PC-3 (cell line): ENCODE measurements at regions not wholly inside any gene's neighbourhood (a gene's known extent, or its start where the extent isn't known, plus 50 kb on each side); places are given as distances from the start of the nearest gene placed in this dataset.

Experiments used
- ATAC-seq: fragments of 200-7000 bp; cut with Tn5 transposase; 2 replicates; pipeline ENCODE4 v1.9.1; 2020; ENCODE audit warnings: mild to moderate bottlenecking, moderate library complexity
- BruUV-seq: library from RNA; stranded (reverse); fragments of 400-500 nt; replicated peaks from 2 replicates; lab custom pipeline; 2021; lab: Mats Ljungman, UMichigan
- CTCF ChIA-PET: fragments of 300-600 bp; sonication (Branson Sonifier 250); formaldehyde crosslinking; loops from one replicate; lab custom pipeline; 2022; ENCODE audit warnings: antibody characterized with exemption; lab: Charles Lee
- POLR2A ChIA-PET: fragments of 300-600 bp; sonication (Branson Sonifier 250); formaldehyde crosslinking; loops from one replicate; lab custom pipeline; 2022; ENCODE audit warnings: antibody characterized with exemption; ENCODE audit not compliant: unreplicated experiment; lab: Charles Lee
- DNase-seq: peaks from one replicate; pipeline ENCODE4 v3.0.0-alpha.2; 2015
- H2AFZ ChIP-seq: fragments of 300-600 bp; sonication (generic); 2 replicates; pipeline ENCODE4 v1.6.0; 2016; ENCODE audit warnings: antibody characterized with exemption, low read length
- H3F3A ChIP-seq: fragments of 300-600 bp; sonication (generic); one replicate; pipeline ENCODE4 v1.6.0; 2017; ENCODE audit warnings: antibody characterized with exemption, low read length, control low read depth, mild to moderate bottlenecking; ENCODE audit not compliant: unreplicated experiment
- H3K27ac ChIP-seq: fragments of 300-600 bp; sonication (generic); 2 replicates; pipeline ENCODE4 v1.5.1; 2016; ENCODE audit warnings: mild to moderate bottlenecking, low read length
- H3K27me3 ChIP-seq: fragments of 300-600 bp; sonication (generic); 2 replicates; pipeline ENCODE4 v1.6.1; 2016; ENCODE audit warnings: low read length, mixed read lengths
- H3K36me3 ChIP-seq: fragments of 300-600 bp; sonication (generic); 2 replicates; pipeline ENCODE4 v1.6.1; 2016; ENCODE audit warnings: low read depth, mixed run types, low read length, mixed read lengths
- H3K4me1 ChIP-seq: fragments of 300-600 bp; sonication (generic); 2 replicates; pipeline ENCODE4 v1.5.1; 2016; ENCODE audit warnings: low read length; ENCODE audit not compliant: insufficient read depth
- H3K4me2 ChIP-seq: fragments of 300-600 bp; sonication (generic); 2 replicates; pipeline ENCODE4 v1.6.0; 2016; ENCODE audit warnings: low read length
- H3K4me3 ChIP-seq: fragments of 300-600 bp; sonication (generic); 2 replicates; pipeline ENCODE4 v1.5.1; 2016; ENCODE audit warnings: mild to moderate bottlenecking, low read length, mixed read lengths
- H3K79me2 ChIP-seq: fragments of 300-600 bp; sonication (generic); 2 replicates; pipeline ENCODE4 v1.6.1; 2017; ENCODE audit warnings: low read length, mixed read lengths
- H3K9ac ChIP-seq: fragments of 300-600 bp; sonication (generic); 2 replicates; pipeline ENCODE4 v1.6.0; 2016; ENCODE audit warnings: mild to moderate bottlenecking, low read length
- H3K9me2 ChIP-seq: fragments of 300-600 bp; sonication (generic); replicated peaks from 2 replicates; pipeline ENCODE4 v1.6.1; 2016; ENCODE audit warnings: mixed run types, low read length, mixed read lengths
- H3K9me3 ChIP-seq: fragments of 300-600 bp; sonication (generic); 2 replicates; pipeline ENCODE4 v1.6.1; 2016; ENCODE audit warnings: low read length, mixed read lengths
- H4K20me1 ChIP-seq: fragments of 300-600 bp; sonication (generic); 2 replicates; pipeline ENCODE4 v1.6.1; 2016; ENCODE audit warnings: low read length, mixed read lengths
- CTCF ChIP-seq: fragments of 300-600 bp; sonication (generic); conservative IDR thresholded peaks from 2 replicates; pipeline ENCODE4 v1.5.1; 2017; ENCODE audit warnings: antibody characterized with exemption, low read depth, mild to moderate bottlenecking, low read length
- EZH2 ChIP-seq: fragments of 300-600 bp; sonication (generic); IDR thresholded peaks from one replicate; pipeline ENCODE4 v1.6.1; 2017; ENCODE audit warnings: antibody characterized with exemption, mild to moderate bottlenecking, low read length; ENCODE audit not compliant: unreplicated experiment
- EZH2phosphoT487 ChIP-seq: fragments of 300-600 bp; sonication (generic); IDR thresholded peaks from 2 replicates; pipeline ENCODE4 v1.6.1; 2018; ENCODE audit warnings: mild to moderate bottlenecking, antibody characterized with exemption, low read length, borderline replicate concordance
- intact Hi-C: fragments of 100-400 bp; cut with micrococcal nuclease; formaldehyde crosslinking; loops from 2 replicates; pipeline ENCODE4 v1.9.0; 2023

- TF ChIP-seq EZH2phosphoT487 (no peak), EZH2 (no peak), CTCF (no peak)
- POLR2A ChIA-PET: no interaction called here
- no peak overlapping the region for H3K27ac ChIP-seq
- no peak for ATAC-seq
- no peaks in the 10 kb centered on the region for H3K79me2 ChIP-seq
- H3K4me1 ChIP-seq: no peaks in the 10 kb centered on the region
- H2AFZ ChIP-seq: no peak overlapping the region
- H3K9me2 ChIP-seq: no peaks in the 10 kb centered on the region
- H3K27me3 ChIP-seq: no peaks in the 10 kb centered on the region
- H3K9me3 ChIP-seq: no peaks in the 10 kb centered on the region
- CTCF ChIA-PET: no interaction called here
- H4K20me1 ChIP-seq: no peaks in the 10 kb centered on the region
- no peak overlapping the region for H3K4me2 ChIP-seq
- no peak overlapping the region for H3K4me3 ChIP-seq
- H3F3A ChIP-seq: no peaks in the 10 kb centered on the region
- intact Hi-C loops: no loop called here
- H3K36me3 ChIP-seq: no peaks in the 10 kb centered on the region
- H3K9ac ChIP-seq: no peak overlapping the region
- DNase-seq: no peak
- no TSS peak for BruUV-seq
Observed at GRCh38 chr16:17548825-17549224, 78.1 kb upstream of the XYLT1 start.

DNA sequence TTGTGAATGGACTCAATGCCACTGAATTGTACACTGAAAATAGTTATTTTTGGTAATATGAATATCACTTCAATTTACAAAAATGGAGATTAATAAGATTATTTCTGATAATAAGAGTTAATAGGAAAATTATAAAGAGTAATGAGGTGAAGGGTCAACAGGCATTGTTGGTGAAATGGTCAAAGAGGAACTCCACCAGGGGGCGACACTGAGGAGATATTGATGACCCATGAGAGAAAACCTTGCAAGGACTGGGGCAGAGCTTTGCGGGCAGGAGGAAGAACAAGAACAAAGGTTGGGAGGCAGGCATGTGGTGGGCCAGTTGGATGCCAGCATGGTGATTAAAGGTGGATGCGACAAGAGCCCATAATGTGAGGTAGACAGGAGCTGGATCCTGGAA lies 74.0 kb upstream of the XYLT1 start:
- ChIA-PET POLR2A (no interaction called here), CTCF (no interaction called here)
- no peak overlapping the region for H2AFZ ChIP-seq
- H3K36me3 ChIP-seq: no peaks in the 10 kb centered on the region
- TF ChIP-seq EZH2phosphoT487 (no peak), CTCF (no peak), EZH2 (no peak)
- no peaks in the 10 kb centered on the region for H3K9me3 ChIP-seq
- no TSS peak for BruUV-seq
- intact Hi-C loops: no loop called here
- H3K4me2 ChIP-seq: no peak overlapping the region
- no peak for DNase-seq
- no peaks in the 10 kb centered on the region for H3K4me1 ChIP-seq
- no peaks in the 10 kb centered on the region for H4K20me1 ChIP-seq
- H3K27ac ChIP-seq: no peak overlapping the region
- H3K9ac ChIP-seq: no peak overlapping the region
- no peak overlapping the region for H3K4me3 ChIP-seq
- H3K9me2 ChIP-seq: no peaks in the 10 kb centered on the region
- ATAC-seq: no peak
- H3K27me3 ChIP-seq: no peaks in the 10 kb centered on the region
- H3K79me2 ChIP-seq: no peaks in the 10 kb centered on the region
- H3F3A ChIP-seq: no peaks in the 10 kb centered on the region

DNA sequence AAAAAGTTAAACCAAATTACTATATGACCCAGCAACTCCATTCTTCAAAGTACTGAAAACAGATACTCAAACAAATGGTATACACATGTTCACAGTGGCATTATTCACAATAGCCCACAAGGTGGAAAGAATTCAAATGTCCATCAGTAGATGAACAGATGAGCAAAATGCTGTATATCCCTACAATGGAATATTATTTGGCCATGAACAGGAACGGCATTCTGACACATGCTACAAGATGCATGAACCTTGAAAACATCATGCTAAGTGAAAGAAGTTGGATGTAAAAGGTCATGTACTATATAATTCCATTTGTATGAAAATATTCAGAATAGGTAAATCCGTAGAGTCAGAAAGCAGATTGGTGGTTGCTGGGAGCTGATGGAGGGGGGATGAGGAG lies 73.5 kb upstream of the XYLT1 start:
- no peak overlapping the region for H3K9ac ChIP-seq
- no peaks in the 10 kb centered on the region for H4K20me1 ChIP-seq
- H3K27ac ChIP-seq: no peak overlapping the region
- H3K27me3 ChIP-seq: no peaks in the 10 kb centered on the region
- no peak for TF ChIP-seq EZH2
- TF ChIP-seq EZH2phosphoT487: no peak
- no peak for TF ChIP-seq CTCF
- no peak overlapping the region for H3K4me2 ChIP-seq
- no peaks in the 10 kb centered on the region for H3K36me3 ChIP-seq
- POLR2A ChIA-PET: no interaction called here
- no peak overlapping the region for H3K4me3 ChIP-seq
- no peaks in the 10 kb centered on the region for H3K79me2 ChIP-seq
- intact Hi-C loops: no loop called here
- no peaks in the 10 kb centered on the region for H3K4me1 ChIP-seq
- no peaks in the 10 kb centered on the region for H3K9me2 ChIP-seq
- CTCF ChIA-PET: no interaction called here
- DNase-seq (no peak), ATAC-seq (no peak)
- no peak overlapping the region for H2AFZ ChIP-seq
- no peaks in the 10 kb centered on the region for H3K9me3 ChIP-seq
- no TSS peak for BruUV-seq
- no peaks in the 10 kb centered on the region for H3F3A ChIP-seq
